NCI-H128 (cell line): ENCODE measurements at regions not wholly inside any gene's neighbourhood (a gene's known extent, or its start where the extent isn't known, plus 50 kb on each side); places are given as distances from the start of the nearest gene placed in this dataset.

Experiments used
- DNase-seq: peaks from one replicate; lab custom pipeline; 2025; ENCODE audit not compliant: unreplicated experiment; lab: John Stamatoyannopoulos, UW

DNA sequence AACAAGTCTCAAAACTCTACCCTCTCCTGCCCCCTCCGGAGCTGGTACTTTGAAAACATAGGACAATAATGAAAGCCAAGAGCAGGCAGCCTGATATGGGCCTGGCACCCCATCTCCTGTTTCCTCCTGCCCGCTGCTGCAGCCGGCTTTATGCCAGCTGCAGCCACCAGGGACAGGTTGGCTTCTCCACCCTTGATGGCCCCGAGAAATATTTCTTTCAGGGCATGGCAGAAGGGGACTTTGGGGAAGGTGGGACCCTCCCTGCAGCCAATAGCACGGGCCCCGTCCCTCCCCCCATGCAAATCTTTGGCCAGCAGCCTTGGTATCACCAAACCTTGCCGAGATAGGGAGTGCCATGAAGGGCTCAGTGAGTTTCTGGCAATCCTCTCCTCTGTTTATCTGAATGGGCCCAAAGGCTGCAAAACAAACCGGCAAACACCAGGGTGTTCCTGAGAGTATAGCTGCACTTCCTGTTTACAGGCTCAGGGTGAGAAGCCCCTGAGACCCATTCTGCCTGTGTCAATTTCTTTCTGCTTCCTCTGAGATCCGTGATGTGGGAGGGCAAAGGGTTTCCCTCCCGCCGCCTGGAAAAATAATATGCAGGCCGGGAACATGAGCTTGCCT is 73.4 kb upstream of the BOD1 start:
- no peak for DNase-seq

DNA sequence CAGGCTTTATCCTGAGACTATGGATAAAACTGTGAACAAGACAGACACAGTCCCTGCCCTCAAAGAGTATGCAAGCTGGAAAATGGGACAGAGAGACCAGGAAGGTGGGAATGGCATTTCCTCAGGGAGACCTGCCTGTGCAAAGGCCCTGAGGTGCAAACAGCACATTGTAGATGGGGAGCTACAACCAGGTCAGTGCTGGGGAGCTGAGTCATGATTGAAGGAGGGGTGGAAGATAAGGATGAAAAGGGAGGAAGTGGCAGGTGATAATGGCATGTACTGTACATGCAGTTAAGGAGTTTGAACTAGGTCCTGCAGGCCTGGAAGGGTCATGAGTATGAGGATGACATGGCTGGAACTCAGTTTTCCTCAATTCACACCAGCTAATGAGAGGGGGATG is 75.5 kb upstream of the BOD1 start:
- DNase-seq: no peak

DNA sequence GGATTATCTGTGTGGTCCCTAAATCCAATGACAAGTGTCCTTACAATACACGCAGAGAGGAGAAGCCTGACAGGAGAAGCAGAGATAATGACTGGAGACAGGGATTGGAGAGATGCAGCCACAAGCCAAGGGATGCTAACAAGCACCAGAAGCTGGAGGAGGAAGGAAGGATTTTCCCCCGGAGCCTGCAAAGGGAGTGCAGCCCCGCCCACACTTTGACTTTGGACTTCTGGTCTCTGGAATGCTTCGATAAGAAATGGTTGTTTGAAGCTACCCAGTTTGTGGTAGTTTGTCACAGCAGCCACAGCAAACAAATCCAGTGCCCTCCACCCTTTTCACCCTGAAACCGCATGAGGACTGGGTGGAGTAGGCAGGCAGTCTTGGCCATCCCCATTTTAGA is 77.2 kb upstream of the BOD1 start:
- DNase-seq: no peak

- DNase-seq: no peak
These were observed 79.8 kb upstream of the BOD1 start for GRCh38 chr5:173696216-173696615.

DNA sequence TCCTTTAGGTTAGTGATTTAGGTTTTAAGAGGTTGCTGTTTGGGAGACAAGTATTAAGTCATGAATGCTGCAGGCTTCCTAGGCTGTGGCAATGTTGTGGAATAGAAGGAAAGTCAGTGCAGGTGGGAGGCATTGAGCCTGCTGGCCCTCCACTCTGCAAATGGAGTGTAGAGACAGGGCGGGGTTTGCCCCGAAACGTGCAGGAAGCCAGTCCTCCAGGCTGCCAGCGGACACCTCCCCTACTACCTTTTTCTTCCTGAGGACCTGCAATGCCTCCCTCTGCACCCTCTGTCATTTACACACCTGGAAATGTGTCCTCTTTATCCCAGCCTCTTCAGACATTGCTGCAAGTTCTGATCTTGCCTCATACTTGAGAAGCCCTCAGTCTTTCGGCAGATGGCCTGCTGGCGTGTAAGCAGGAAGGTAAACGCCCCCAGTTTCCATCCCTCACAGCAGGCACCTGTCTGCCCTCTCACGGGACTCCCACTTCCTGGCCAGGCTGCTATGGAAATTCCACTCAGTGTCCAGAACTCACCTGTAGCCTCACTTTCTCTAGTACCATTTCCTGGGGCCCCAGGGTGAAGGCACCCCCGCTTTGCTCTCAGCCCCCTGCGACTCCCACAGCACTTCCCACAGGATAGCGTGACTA is 81.6 kb upstream of the BOD1 start:
- DNase-seq: no peak

DNA sequence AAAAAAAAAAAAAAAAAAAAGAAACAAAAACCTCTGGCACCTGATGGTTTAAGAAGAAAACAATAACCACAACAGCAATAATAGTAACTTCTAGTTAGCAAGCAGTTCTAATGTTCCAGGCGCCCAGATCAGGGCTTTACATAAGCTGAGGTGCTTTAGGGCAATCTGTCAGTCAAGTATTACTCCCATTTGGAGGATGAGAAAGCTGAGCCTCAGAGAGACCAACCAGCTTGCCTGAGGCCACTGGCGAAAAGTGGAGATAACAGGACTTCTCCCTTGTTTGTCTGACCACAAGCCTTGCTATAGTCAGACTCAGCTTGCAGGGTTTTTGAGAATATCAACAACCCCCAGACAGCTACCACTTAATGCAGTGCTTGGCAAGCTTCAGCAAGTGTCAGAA is 83.5 kb upstream of the BOD1 start:
- DNase-seq: no peak

GRCh38 chr5:173703466-173703865 is 87.0 kb upstream of the BOD1 start:
- no peak for DNase-seq

- no peak for DNase-seq
These were observed 88.4 kb upstream of the BOD1 start for GRCh38 chr5:173704615-173705511.

GRCh38 chr5:173705512-173706044 is 89.1 kb upstream of the BOD1 start:
- DNase-seq: no peak

DNA sequence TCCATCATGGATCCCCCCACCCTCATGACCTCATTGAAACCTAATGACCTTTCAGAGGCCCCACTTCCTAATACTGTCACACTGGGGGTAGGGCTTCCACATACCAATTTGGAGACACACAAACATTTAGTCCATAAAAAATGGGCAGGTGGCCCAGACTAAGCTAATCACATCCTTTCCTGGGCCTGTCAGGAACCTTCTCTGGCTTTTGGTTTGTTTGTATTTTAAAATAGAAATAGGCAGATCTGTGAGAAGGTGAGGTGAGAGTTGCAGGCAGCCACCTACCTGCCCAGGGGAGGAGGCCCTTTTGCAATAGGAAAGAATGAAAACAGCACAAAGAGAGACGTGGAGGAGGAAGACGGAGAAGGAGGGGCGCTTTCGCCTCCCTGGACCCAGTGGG is 90.2 kb upstream of the BOD1 start:
- no peak for DNase-seq

DNA sequence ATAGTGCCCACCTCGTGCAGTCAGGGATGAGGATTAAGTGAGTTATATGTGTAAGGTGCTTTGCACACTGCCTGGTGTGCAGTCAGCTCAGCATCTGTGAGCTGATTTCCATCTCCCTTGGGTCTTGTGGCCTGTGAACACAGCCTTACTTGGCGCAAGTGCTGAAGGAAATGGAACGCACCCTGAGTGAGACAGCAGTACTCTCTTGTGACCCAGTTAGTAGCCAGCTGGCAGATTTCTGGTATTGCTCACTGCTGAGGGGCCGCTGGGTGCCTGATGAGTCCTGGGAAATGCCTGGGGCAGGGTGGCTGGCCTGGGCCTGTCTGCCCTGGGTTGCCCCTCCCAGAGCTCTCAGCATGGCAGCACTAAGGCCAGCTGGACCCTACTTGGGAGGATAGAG is 90.9 kb upstream of the BOD1 start:
- no peak for DNase-seq

DNA sequence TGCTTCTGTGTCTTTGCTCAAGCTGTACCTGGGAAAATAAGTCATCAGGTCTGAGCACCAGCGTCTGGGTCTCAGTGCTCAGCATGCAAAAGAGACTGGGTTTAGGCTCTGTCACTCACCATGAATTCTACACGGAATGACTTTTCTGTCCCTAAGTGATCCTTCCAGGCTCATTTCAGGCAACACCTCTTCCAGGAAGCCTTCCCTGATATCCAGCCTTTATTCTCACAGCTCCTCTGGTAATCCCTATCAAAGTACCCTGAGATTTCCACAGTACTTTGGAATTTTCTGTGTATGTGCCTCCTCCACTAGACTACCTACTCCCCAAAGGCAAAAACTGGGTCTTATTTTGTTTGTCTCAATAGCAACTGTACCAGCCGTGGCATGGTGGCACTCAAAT is 92.7 kb upstream of the BOD1 start:
- DNase-seq: no peak

DNA sequence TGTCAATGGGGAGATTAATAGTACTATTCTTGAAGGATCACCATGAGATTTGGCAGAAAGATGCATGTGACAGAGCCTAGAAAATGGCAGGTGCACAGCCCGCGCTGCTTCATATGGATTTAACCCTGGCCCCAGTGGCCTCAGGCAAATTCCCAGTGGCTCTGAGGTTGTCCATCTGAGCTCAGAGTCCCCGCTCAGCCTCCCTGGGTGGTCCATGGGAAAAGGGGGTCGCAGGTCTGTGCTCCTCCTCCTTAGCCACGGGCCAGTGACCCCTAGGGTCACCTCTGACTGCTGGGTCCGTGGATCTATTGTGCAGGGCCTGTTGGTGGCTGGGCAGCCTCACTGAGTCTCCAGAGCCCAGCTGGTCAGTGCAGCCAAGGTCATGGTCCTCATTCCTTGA is 93.3 kb upstream of the BOD1 start:
- DNase-seq: no peak

- DNase-seq: no peak
These were observed 94.1 kb upstream of the BOD1 start for GRCh38 chr5:173710528-173710927.

DNA sequence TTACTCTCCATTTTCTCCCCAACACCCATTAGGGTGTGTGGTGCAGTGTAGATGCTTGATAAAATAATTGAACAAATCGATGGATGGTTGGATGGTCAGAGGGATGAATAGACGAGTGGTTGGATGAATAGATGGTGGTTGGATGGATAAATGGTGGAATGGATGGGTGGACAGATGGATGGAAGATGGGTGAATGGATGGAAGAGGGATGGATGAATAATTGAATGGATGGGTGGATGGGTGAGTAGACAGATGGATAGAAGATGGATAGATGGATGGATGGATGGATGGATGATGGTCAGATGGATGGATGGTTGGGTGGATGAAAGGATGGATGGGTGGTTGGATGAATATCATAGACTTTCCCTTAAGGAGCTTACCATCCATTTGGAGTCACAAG is 95.0 kb upstream of the BOD1 start:
- DNase-seq: no peak

DNA sequence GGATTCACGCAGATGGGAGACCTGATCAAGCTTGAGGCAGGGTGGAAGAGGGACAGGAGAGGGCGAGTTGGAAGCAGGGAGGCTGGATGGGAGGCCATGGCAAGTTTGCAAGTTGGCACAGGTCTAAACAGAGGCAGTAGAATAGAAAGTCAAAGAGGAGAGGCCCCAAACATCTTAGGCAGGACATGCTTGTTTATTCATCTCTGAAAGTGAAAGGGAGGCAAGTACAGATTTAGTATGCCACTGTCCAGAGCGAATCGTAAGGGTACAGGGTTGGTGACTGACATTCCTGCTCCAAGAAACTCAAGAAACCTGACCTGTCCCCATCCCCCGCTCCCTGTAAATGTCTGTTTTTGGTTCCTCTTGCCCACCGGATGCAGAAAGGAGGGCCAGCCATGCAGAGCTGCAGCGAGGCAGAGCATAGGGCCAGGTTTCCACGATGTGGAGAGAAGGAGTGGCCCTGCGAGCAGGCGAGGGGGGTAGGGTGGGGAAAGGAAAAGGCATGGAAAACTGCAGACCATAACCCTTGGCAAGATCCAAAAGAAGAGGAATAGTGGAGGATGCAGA is 96.2 kb upstream of the BOD1 start:
- no peak for DNase-seq

DNA sequence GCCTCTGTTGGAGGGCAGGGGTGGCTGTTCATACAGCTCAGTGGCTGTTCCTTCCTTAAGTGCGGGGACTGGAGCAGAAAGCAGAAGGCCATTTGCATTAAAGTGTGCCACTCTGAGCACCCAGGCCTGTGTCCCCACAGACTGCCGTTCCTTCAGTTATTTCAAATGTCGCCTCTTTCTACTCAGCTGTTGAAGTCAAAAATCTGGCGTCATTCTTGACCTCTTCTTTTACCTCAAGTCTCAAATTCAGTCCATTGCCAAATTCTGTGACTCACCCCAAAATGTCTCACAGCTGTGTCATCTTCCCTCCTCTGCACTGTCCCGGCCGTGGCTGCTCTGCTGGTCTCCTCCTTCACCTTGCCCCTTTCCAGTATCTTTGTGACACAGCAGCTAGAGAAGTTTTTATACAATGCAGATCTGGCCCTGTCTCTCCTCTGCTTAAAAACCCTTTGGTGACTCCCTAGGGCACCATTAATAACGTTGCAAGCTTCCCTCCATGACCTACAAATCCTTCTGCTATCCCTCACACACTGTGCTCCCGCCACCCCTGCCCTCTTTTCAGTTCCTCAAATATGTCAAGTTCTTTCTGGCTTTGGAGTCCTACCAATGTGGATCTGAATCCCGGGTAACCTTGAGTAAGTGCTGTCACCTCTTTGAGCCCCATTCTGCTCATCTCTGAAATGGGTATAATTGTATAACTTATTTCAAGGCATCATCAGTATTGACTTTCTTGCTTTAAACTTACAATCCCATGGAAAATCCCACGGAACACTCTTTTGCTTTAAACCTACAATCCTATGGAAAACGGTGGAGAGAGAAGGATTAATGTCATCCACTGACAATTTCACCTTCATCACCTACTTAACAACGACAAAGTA is 98.3 kb upstream of the BOD1 start:
- no peak for DNase-seq

DNA sequence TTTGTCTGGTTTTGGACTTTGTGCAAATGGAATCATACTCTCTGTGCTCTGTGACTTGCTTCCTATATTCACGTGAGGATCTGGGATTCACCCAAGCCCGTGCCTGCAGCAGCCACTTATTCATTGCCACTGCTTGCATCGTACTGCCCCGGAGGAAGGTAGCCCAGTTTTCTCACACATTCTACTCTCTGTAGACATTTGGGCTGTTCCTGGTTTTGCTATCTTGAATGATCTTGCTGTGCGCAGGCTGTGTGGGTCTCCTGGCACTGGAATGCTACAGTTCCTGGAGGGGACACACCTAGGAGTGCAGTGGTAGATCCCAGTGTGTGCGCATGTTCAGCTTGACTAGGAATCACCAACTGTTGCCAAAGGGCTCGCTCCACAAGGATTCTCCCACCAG is 99.2 kb upstream of the BOD1 start:
- no peak for DNase-seq

GRCh38 chr5:173716058-173716682 is 99.7 kb upstream of the BOD1 start:
- no peak for DNase-seq

GRCh38 chr5:173717959-173718358 is 101.5 kb upstream of the BOD1 start:
- no peak for DNase-seq
